ENCODE measurements at regions not wholly inside any gene's neighbourhood (a gene's known extent, or its start where the extent isn't known, plus 50 kb on each side); places are given as distances from the start of the nearest gene placed in this dataset.

DNA sequence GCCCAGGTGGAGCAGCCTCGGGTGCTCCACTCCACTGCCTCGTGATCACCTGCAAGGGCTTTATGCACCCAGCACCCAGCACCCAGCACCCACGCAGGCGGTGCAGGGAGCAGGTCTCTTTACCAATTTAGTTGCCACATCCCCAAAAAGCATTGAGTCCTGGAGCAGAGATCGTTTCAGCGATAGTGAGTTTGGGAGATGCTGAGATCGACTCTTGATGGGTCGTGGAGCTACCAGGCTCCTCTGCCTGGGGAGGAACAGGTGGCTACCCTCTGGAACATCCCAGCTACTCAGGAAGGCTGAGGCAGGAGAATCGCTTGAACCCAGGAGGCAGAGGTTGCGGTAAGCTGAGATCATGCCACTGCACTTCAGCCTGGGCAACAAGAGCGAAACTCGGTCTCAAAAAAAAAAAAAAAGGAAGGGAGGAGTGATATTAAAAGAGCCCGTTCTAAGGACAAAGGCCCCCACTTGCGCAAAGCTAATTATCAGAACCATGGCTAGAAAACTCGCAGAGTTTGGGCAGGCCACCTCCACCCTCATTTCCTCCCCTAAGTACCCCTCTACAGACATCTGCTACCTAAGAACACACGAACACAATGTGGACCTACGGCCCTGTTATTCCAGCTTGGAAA is 106.5 kb upstream of the SLC45A1 start:
- TF ChIP-seq, protein P1, sequence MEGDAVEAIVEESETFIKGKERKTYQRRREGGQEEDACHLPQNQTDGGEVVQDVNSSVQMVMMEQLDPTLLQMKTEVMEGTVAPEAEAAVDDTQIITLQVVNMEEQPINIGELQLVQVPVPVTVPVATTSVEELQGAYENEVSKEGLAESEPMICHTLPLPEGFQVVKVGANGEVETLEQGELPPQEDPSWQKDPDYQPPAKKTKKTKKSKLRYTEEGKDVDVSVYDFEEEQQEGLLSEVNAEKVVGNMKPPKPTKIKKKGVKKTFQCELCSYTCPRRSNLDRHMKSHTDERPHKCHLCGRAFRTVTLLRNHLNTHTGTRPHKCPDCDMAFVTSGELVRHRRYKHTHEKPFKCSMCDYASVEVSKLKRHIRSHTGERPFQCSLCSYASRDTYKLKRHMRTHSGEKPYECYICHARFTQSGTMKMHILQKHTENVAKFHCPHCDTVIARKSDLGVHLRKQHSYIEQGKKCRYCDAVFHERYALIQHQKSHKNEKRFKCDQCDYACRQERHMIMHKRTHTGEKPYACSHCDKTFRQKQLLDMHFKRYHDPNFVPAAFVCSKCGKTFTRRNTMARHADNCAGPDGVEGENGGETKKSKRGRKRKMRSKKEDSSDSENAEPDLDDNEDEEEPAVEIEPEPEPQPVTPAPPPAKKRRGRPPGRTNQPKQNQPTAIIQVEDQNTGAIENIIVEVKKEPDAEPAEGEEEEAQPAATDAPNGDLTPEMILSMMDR (IDR thresholded peaks at IDR 0.05) = no peak
- TF ChIP-seq POLR2A (IDR thresholded peaks at IDR 0.05) = no peak

Measured in tibial nerve (tissue), 3 donors.